DND-41 (cell line): ENCODE measurements at regions not wholly inside any gene's neighbourhood (a gene's known extent, or its start where the extent isn't known, plus 50 kb on each side); places are given as distances from the start of the nearest gene placed in this dataset.

Source experiments
- ATAC-seq: fragments of 200-7000 bp; cut with Tn5 transposase; 3 replicates; pipeline ENCODE4 v1.9.1; 2021; ENCODE audit warnings: low read depth; ENCODE audit not compliant: insufficient read depth
- DNase-seq: peaks from one replicate; pipeline ENCODE4 v3.0.0-alpha.2; 2020
- H2AFZ ChIP-seq: 2 replicates; pipeline ENCODE4 v1.6.0; 2012; ENCODE audit warnings: low read depth, low read length
- H3K27ac ChIP-seq: 2 replicates; pipeline ENCODE4 v1.5.1; 2012; ENCODE audit warnings: low read length, inconsistent platforms
- H3K27me3 ChIP-seq: fragments of 200-600 bp; sonication (generic); 2 replicates; pipeline ENCODE4 v1.6.0; 2012; ENCODE audit warnings: low read length, mild to moderate bottlenecking, inconsistent platforms; ENCODE audit not compliant: insufficient read depth, poor library complexity
- H3K36me3 ChIP-seq: 2 replicates; pipeline ENCODE4 v1.5.1; 2012; ENCODE audit warnings: low read length, inconsistent platforms; ENCODE audit not compliant: insufficient read depth
- H3K4me1 ChIP-seq: 2 replicates; pipeline ENCODE4 v1.5.1; 2012; ENCODE audit warnings: mild to moderate bottlenecking, low read length; ENCODE audit not compliant: insufficient read depth
- H3K4me2 ChIP-seq: 2 replicates; pipeline ENCODE4 v1.6.0; 2012; ENCODE audit warnings: mild to moderate bottlenecking, moderate library complexity, low read length, inconsistent platforms; ENCODE audit not compliant: insufficient read depth
- H3K4me3 ChIP-seq, 2 experiments: fragments of 200-600 bp in 1 of 2; shearing (Covaris generic) in 1 of 2; 2 replicates each; pipeline ENCODE4 v1.5.1; 2012 to 2016; ENCODE audit warnings: inconsistent platforms in 2 of 2, low read length in 2 of 2, mild to moderate bottlenecking in 2 of 2, low read depth in 1 of 2, moderate library complexity in 1 of 2
- H3K79me2 ChIP-seq: 2 replicates; pipeline ENCODE4 v1.6.0; 2012; ENCODE audit warnings: low read length, inconsistent platforms; ENCODE audit not compliant: insufficient read depth
- H3K9ac ChIP-seq: 2 replicates; pipeline ENCODE4 v1.6.0; 2012; ENCODE audit warnings: low read depth, mild to moderate bottlenecking, inconsistent platforms, low read length, moderate library complexity
- H3K9me3 ChIP-seq: 2 replicates; pipeline ENCODE4 v1.5.1; 2012; ENCODE audit warnings: low read length, moderate library complexity, mild to moderate bottlenecking, inconsistent platforms; ENCODE audit not compliant: insufficient read depth, severe bottlenecking
- H4K20me1 ChIP-seq: 2 replicates; pipeline ENCODE4 v1.6.0; 2012; ENCODE audit warnings: low read length; ENCODE audit not compliant: insufficient read depth
- EZH2 ChIP-seq: IDR thresholded peaks from 3 replicates; pipeline ENCODE4 v1.6.1; 2012; ENCODE audit warnings: borderline replicate concordance, low read depth, mild to moderate bottlenecking, moderate library complexity, low read length, inconsistent platforms; ENCODE audit not compliant: severe bottlenecking
- TF ChIP-seq, protein P1 (sequence below): IDR thresholded peaks from 2 replicates; pipeline ENCODE4 v1.5.1; 2012; ENCODE audit warnings: borderline replicate concordance, low read length, moderate library complexity, mild to moderate bottlenecking; ENCODE audit not compliant: poor library complexity, severe bottlenecking; ENCODE audit errors: extremely low read depth

GRCh38 chr14:98826618-98827017 is 445.4 kb downstream of the BCL11B start:
- H3K4me2 ChIP-seq: no peak overlapping the region
- DNase-seq (peak; percentile 35), ATAC-seq (peak; percentile 70)

DNA sequence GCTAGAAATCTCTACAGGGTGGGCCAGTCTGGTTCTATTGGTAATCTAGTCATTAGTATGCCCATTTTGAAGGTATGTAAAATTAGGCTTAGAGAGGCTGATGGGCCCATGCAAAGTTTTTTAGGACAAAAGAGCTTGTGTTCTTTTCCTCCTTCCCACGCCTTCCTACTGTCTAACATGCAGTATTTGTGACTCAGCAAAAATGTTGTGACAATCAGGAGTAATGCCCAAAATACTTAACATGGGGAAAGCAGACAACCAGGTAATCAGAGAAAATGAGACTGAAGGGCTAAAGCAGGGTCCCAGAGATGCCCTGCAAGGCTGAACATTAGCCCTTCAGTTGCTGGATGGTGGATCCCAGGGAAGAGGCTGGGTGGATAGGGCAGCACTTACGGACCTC is 437.9 kb downstream of the BCL11B start:
- H4K20me1 ChIP-seq: no peaks in the 10 kb centered on the region
- ATAC-seq (no peak), DNase-seq (no peak)
- H3K36me3 ChIP-seq: no peaks in the 10 kb centered on the region
- no peak overlapping the region for H3K4me2 ChIP-seq
- no peak overlapping the region for H3K27ac ChIP-seq
- no peak overlapping the region for H2AFZ ChIP-seq
- H3K9ac ChIP-seq: no peak overlapping the region
- H3K27me3 ChIP-seq: no peaks in the 10 kb centered on the region
- no peak for TF ChIP-seq EZH2
- TF ChIP-seq, protein P1, sequence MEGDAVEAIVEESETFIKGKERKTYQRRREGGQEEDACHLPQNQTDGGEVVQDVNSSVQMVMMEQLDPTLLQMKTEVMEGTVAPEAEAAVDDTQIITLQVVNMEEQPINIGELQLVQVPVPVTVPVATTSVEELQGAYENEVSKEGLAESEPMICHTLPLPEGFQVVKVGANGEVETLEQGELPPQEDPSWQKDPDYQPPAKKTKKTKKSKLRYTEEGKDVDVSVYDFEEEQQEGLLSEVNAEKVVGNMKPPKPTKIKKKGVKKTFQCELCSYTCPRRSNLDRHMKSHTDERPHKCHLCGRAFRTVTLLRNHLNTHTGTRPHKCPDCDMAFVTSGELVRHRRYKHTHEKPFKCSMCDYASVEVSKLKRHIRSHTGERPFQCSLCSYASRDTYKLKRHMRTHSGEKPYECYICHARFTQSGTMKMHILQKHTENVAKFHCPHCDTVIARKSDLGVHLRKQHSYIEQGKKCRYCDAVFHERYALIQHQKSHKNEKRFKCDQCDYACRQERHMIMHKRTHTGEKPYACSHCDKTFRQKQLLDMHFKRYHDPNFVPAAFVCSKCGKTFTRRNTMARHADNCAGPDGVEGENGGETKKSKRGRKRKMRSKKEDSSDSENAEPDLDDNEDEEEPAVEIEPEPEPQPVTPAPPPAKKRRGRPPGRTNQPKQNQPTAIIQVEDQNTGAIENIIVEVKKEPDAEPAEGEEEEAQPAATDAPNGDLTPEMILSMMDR: no peak
- H3K4me1 ChIP-seq: no peaks in the 10 kb centered on the region
- no peaks in the 10 kb centered on the region for H3K79me2 ChIP-seq
- H3K4me3 ChIP-seq: no peak overlapping the region
- H3K9me3 ChIP-seq: no peaks in the 10 kb centered on the region

More at GRCh38 chr14:98826618-98827017, 445.4 kb downstream of the BCL11B start:
- no peak overlapping the region for H2AFZ ChIP-seq
- no peaks in the 10 kb centered on the region for H3K36me3 ChIP-seq
- H3K4me3 ChIP-seq: no peak overlapping the region
- no peaks in the 10 kb centered on the region for H3K27me3 ChIP-seq
- TF ChIP-seq, protein P1: no peak
- TF ChIP-seq EZH2: no peak
- H4K20me1 ChIP-seq: no peaks in the 10 kb centered on the region
- H3K9me3 ChIP-seq: no peaks in the 10 kb centered on the region
- peaks cover 12% of the 10 kb centered on the region for H3K4me1 ChIP-seq
- no peak overlapping the region for H3K9ac ChIP-seq
- H3K27ac ChIP-seq: 0 out of 2 replicates have a peak overlapping the region, but pooled peaks have one; percentile 33
- no peaks in the 10 kb centered on the region for H3K79me2 ChIP-seq

DNA sequence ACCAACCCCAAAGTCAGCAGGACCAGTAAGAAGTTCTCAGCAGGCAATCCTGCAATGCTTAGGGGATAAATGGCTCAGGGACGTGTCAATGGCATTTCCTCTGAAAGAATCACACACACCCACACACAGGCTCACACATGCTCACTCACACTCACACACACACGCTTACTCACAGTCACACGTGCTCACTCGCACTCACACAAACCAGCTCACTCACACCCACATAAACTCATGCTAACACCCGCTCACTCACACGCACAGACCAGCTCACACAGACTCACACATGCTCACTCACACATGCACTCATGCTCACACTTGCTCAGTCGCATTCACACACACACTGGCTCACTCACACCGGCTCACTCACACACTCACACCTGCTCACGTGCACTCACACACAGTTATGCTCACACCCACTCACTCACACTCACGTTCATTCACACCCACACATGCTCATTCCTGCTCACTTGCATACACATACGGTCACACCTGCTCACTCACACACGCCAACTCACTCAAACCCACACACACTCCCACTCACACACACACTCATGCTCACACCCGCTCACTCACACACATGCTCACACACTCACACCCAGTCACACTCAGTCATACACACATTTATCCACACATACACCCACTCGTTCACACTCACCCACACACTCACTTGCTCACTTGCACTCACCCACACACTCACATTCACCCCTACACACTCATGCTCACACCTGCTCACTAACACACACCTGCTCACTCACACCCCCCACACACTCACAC is 436.8 kb downstream of the BCL11B start:
- Histone ChIP-seq H3K27ac (no peak overlapping the region), H3K36me3 (no peaks in the 10 kb centered on the region), H3K4me3 (no peak overlapping the region), H4K20me1 (no peaks in the 10 kb centered on the region), H3K27me3 (no peaks in the 10 kb centered on the region), H2AFZ (no peak overlapping the region), H3K4me1 (no peaks in the 10 kb centered on the region), H3K9me3 (no peaks in the 10 kb centered on the region), H3K79me2 (no peaks in the 10 kb centered on the region), H3K4me2 (no peak overlapping the region), H3K9ac (no peak overlapping the region)
- ATAC-seq (no peak), DNase-seq (no peak)
- TF ChIP-seq EZH2: no peak
- TF ChIP-seq, protein P1: no peak
